ENCODE measurements at regions not wholly inside any gene's neighbourhood (a gene's known extent, or its start where the extent isn't known, plus 50 kb on each side); places are given as distances from the start of the nearest gene placed in this dataset.

- no peak for TF ChIP-seq HNF4G (IDR thresholded peaks at IDR 0.05)
- TF ChIP-seq, protein P1, sequence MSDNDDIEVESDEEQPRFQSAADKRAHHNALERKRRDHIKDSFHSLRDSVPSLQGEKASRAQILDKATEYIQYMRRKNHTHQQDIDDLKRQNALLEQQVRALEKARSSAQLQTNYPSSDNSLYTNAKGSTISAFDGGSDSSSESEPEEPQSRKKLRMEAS (IDR thresholded peaks at IDR 0.05), result no peak
- TF ChIP-seq YY1 (IDR thresholded peaks at IDR 0.05), result no peak
- TF ChIP-seq ZBTB33 (IDR thresholded peaks at IDR 0.05), result no peak
- no peak for TF ChIP-seq JUND (IDR thresholded peaks at IDR 0.05)
- no peak for TF ChIP-seq TAF1 (conservative IDR thresholded peaks at IDR 0.05)
- TF ChIP-seq, protein P2, sequence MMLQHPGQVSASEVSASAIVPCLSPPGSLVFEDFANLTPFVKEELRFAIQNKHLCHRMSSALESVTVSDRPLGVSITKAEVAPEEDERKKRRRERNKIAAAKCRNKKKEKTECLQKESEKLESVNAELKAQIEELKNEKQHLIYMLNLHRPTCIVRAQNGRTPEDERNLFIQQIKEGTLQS (IDR thresholded peaks at IDR 0.05), result no peak
- no peak for TF ChIP-seq CTCF (IDR thresholded peaks at IDR 0.05; ENCODE audit: low read depth, low read length, missing input control)
- no peak for TF ChIP-seq RAD21 (IDR thresholded peaks at IDR 0.05)
- TF ChIP-seq RXRA (IDR thresholded peaks at IDR 0.05), result no peak
- TF ChIP-seq EGR1 (IDR thresholded peaks at IDR 0.05; ENCODE audit: low read depth in 2 of 2), result no peak
- TF ChIP-seq, protein P3, sequence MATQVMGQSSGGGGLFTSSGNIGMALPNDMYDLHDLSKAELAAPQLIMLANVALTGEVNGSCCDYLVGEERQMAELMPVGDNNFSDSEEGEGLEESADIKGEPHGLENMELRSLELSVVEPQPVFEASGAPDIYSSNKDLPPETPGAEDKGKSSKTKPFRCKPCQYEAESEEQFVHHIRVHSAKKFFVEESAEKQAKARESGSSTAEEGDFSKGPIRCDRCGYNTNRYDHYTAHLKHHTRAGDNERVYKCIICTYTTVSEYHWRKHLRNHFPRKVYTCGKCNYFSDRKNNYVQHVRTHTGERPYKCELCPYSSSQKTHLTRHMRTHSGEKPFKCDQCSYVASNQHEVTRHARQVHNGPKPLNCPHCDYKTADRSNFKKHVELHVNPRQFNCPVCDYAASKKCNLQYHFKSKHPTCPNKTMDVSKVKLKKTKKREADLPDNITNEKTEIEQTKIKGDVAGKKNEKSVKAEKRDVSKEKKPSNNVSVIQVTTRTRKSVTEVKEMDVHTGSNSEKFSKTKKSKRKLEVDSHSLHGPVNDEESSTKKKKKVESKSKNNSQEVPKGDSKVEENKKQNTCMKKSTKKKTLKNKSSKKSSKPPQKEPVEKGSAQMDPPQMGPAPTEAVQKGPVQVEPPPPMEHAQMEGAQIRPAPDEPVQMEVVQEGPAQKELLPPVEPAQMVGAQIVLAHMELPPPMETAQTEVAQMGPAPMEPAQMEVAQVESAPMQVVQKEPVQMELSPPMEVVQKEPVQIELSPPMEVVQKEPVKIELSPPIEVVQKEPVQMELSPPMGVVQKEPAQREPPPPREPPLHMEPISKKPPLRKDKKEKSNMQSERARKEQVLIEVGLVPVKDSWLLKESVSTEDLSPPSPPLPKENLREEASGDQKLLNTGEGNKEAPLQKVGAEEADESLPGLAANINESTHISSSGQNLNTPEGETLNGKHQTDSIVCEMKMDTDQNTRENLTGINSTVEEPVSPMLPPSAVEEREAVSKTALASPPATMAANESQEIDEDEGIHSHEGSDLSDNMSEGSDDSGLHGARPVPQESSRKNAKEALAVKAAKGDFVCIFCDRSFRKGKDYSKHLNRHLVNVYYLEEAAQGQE (IDR thresholded peaks at IDR 0.05), result no peak
- no peaks in the 10 kb centered on the region for H3K27me3 ChIP-seq (ENCODE audit: control insufficient read depth in 4 of 4, insufficient read depth in 4 of 4, low read length in 3 of 4)
- no peaks in the 10 kb centered on the region for H3K9me3 ChIP-seq (ENCODE audit: control insufficient read depth in 4 of 4, low read length in 3 of 4)
- WGBS, result 26% methylated on average over 1 of the region's 1 CpG
- H3K4me1 ChIP-seq (ENCODE audit: control insufficient read depth in 4 of 4, insufficient read depth in 4 of 4, low read length in 3 of 4), result peaks cover 8 to 66% (median 43%) of the 10 kb centered on the region in 4 donors
- peak overlapping the region; percentile 70 to 83 for H3K9ac ChIP-seq (ENCODE audit: low read depth in 1 of 2, low read length in 2 of 2)
- H3K36me3 ChIP-seq (ENCODE audit: control insufficient read depth in 4 of 4, insufficient read depth in 3 of 4, low read depth in 1 of 4, low read length in 3 of 4), result no peaks in the 10 kb centered on the region
- H3K4me3 ChIP-seq (ENCODE audit: low read depth in 1 of 3, low read length in 3 of 3), result peak overlapping the region; percentile 61 to 88 (median 86)
- peak overlapping the region; percentile 91 to 92 for H3K27ac ChIP-seq (ENCODE audit: low read depth in 1 of 2, low read length in 2 of 2)
- DNase-seq (ENCODE audit: low spot score), result no peak
These were observed 155.8 kb upstream of the MYL2 start for GRCh38 chr12:111076199-111076598.

- DNase-seq (ENCODE audit: low spot score), result no peak
- peak overlapping the region; percentile 91 to 92 for H3K27ac ChIP-seq (ENCODE audit: low read depth in 1 of 2, low read length in 2 of 2)
- no peaks in the 10 kb centered on the region for H3K9me3 ChIP-seq (ENCODE audit: control insufficient read depth in 4 of 4, low read length in 3 of 4)
- peak overlapping the region; percentile 61 to 88 (median 86) for H3K4me3 ChIP-seq (ENCODE audit: low read depth in 1 of 3, low read length in 3 of 3)
- H3K9ac ChIP-seq (ENCODE audit: low read depth in 1 of 2, low read length in 2 of 2), result peak overlapping the region; percentile 70 to 83
- H3K4me1 ChIP-seq (ENCODE audit: control insufficient read depth in 4 of 4, insufficient read depth in 4 of 4, low read length in 3 of 4), result peaks cover 8 to 60% (median 36%) of the 10 kb centered on the region in 4 donors
- H3K27me3 ChIP-seq (ENCODE audit: control insufficient read depth in 4 of 4, insufficient read depth in 4 of 4, low read length in 3 of 4), result no peaks in the 10 kb centered on the region
- WGBS, result 35% methylated on average over 10 of the region's 10 CpGs
- H3K36me3 ChIP-seq (ENCODE audit: control insufficient read depth in 4 of 4, insufficient read depth in 3 of 4, low read depth in 1 of 4, low read length in 3 of 4), result no peaks in the 10 kb centered on the region
- TF ChIP-seq, protein P3 (IDR thresholded peaks at IDR 0.05), result no peak
- no peak for TF ChIP-seq NR2F2 (IDR thresholded peaks at IDR 0.05)
- TF ChIP-seq, protein P2 (IDR thresholded peaks at IDR 0.05), result no peak
- no peak for TF ChIP-seq YY1 (IDR thresholded peaks at IDR 0.05)
- no peak for TF ChIP-seq RXRA (IDR thresholded peaks at IDR 0.05)
- no peak for TF ChIP-seq HNF4G (IDR thresholded peaks at IDR 0.05)
- no peak for TF ChIP-seq GABPA (IDR thresholded peaks at IDR 0.05 in 1 of 2, conservative IDR thresholded peaks at IDR 0.05 in 1 of 2)
- no peak for TF ChIP-seq SP1 (IDR thresholded peaks at IDR 0.05)
- no peak for TF ChIP-seq TAF1 (conservative IDR thresholded peaks at IDR 0.05)
- TF ChIP-seq EGR1 (IDR thresholded peaks at IDR 0.05; ENCODE audit: low read depth in 2 of 2), result no peak
- no peak for TF ChIP-seq FOXA1 (IDR thresholded peaks at IDR 0.05)
- TF ChIP-seq, protein P1 (IDR thresholded peaks at IDR 0.05), result no peak
- TF ChIP-seq JUND (IDR thresholded peaks at IDR 0.05), result no peak
- no peak for TF ChIP-seq HNF4A (conservative IDR thresholded peaks at IDR 0.05)
These were observed 154.6 kb upstream of the MYL2 start for GRCh38 chr12:111074965-111075364.
